Panc1 (cell line): ENCODE measurements at regions not wholly inside any gene's neighbourhood (a gene's known extent, or its start where the extent isn't known, plus 50 kb on each side); places are given as distances from the start of the nearest gene placed in this dataset.

Experiments
- POLR2AphosphoS5 ChIP-seq: IDR thresholded peaks from 2 replicates; pipeline ENCODE4 v1.6.1; 2012; ENCODE audit warnings: mild to moderate bottlenecking, low read depth, low read length, moderate library complexity
- SIN3A ChIP-seq: IDR thresholded peaks from 2 replicates; pipeline ENCODE4 v1.6.1; 2012; ENCODE audit warnings: low read depth, mild to moderate bottlenecking, low read length, moderate library complexity, borderline replicate concordance; ENCODE audit not compliant: insufficient read depth
- TCF7L2 ChIP-seq: IDR thresholded peaks from 2 replicates; pipeline ENCODE4 v1.6.1; 2011; ENCODE audit warnings: mild to moderate bottlenecking, low read depth, low read length, inconsistent platforms
- TF ChIP-seq, protein P1 (sequence below): fragments of 450-650 bp; IDR thresholded peaks from 2 replicates; pipeline ENCODE4 v1.5.1; 2017; ENCODE audit warnings: mild to moderate bottlenecking
- TF ChIP-seq, protein P2 (sequence below), 2 experiments: IDR thresholded peaks; 2 replicates each; pipeline ENCODE4 v1.6.1; 2011 to 2012; ENCODE audit warnings: low read depth in 2 of 2, control low read depth in 1 of 2, low read length in 1 of 2, mild to moderate bottlenecking in 1 of 2, moderate library complexity in 1 of 2; ENCODE audit not compliant: insufficient read depth in 1 of 2

DNA sequence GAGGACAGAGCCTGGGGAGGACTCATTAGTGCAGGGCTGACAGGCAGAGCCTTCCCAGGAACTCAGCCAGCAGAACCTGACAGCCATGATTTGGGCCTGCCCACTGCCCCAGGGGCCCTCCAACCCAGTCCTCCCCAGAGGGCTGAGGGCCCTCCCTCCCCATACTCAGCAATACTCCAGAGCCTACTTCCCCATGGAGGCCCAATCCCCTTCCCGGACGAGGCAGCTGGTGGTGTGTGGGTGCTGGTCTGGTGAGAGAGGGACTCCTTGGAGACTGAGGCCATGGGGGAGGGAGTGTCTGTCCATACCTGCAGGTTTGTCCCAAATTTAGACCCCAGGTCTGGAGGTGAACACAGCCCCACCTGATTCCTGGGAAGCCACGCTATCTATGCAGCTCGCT lies 120.9 kb upstream of the MLN start:
- TF ChIP-seq, protein P1, sequence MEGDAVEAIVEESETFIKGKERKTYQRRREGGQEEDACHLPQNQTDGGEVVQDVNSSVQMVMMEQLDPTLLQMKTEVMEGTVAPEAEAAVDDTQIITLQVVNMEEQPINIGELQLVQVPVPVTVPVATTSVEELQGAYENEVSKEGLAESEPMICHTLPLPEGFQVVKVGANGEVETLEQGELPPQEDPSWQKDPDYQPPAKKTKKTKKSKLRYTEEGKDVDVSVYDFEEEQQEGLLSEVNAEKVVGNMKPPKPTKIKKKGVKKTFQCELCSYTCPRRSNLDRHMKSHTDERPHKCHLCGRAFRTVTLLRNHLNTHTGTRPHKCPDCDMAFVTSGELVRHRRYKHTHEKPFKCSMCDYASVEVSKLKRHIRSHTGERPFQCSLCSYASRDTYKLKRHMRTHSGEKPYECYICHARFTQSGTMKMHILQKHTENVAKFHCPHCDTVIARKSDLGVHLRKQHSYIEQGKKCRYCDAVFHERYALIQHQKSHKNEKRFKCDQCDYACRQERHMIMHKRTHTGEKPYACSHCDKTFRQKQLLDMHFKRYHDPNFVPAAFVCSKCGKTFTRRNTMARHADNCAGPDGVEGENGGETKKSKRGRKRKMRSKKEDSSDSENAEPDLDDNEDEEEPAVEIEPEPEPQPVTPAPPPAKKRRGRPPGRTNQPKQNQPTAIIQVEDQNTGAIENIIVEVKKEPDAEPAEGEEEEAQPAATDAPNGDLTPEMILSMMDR = no peak
- no peak for TF ChIP-seq SIN3A
- TF ChIP-seq POLR2AphosphoS5 = no peak
- TF ChIP-seq, protein P2, sequence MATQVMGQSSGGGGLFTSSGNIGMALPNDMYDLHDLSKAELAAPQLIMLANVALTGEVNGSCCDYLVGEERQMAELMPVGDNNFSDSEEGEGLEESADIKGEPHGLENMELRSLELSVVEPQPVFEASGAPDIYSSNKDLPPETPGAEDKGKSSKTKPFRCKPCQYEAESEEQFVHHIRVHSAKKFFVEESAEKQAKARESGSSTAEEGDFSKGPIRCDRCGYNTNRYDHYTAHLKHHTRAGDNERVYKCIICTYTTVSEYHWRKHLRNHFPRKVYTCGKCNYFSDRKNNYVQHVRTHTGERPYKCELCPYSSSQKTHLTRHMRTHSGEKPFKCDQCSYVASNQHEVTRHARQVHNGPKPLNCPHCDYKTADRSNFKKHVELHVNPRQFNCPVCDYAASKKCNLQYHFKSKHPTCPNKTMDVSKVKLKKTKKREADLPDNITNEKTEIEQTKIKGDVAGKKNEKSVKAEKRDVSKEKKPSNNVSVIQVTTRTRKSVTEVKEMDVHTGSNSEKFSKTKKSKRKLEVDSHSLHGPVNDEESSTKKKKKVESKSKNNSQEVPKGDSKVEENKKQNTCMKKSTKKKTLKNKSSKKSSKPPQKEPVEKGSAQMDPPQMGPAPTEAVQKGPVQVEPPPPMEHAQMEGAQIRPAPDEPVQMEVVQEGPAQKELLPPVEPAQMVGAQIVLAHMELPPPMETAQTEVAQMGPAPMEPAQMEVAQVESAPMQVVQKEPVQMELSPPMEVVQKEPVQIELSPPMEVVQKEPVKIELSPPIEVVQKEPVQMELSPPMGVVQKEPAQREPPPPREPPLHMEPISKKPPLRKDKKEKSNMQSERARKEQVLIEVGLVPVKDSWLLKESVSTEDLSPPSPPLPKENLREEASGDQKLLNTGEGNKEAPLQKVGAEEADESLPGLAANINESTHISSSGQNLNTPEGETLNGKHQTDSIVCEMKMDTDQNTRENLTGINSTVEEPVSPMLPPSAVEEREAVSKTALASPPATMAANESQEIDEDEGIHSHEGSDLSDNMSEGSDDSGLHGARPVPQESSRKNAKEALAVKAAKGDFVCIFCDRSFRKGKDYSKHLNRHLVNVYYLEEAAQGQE (IDR thresholded peaks at IDR 0.05; ENCODE audit: insufficient read depth in 1 of 2, low read depth in 2 of 2, low read length in 1 of 2) = no peak
- no peak for TF ChIP-seq TCF7L2
